HG03432 (cell line): ENCODE measurements at regions not wholly inside any gene's neighbourhood (a gene's known extent, or its start where the extent isn't known, plus 50 kb on each side); places are given as distances from the start of the nearest gene placed in this dataset.

Source experiments
- ATAC-seq: cut with Tn5 transposase; IDR thresholded peaks from one replicate; pipeline ENCODE4 v1.9.1; 2021; ENCODE audit warnings: mild to moderate bottlenecking, moderate library complexity; ENCODE audit not compliant: unreplicated experiment

DNA sequence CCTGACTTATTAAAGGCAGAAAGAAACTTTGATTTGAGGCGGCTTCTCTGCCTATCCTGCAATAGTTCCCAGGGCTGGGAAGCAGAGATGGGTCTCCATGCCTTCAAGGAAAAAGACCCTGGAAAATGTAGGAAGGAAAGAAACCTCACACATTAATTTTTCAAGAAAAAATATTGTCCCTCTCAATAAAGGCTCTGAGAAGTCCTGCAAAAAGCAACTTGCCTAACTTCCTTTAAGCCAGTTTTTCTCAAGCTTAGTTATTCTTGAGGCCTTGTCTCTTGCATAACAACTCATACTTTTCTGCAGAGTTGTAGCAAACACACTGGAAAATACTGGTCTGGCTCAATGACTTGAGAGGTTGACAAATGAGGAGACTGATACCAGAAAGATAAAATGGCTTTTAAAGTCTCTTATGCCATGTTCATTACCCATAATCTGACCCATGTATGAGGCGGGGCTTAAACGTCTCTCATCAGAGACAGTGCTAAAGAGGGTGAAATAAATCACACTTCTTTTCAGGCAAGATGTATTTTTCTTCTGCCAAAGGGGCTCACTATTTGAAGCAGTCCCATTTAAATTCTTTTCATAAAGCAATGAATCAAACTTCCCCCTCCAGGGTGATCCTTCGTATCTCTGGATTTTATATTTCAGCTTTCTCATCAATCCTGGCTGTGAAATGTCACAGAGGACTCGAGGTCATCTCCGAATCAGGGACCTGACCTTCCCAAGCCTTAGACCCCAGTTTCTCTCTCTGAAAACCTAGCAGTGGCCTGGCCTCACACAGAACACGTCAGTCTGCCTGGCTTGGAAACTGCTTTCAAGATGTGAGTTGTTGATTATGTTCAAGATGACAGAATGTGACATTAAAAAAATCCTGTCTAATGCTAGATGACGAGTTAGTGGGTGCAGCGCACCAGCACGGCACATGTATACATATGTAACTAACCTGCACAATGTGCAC is 82.3 kb upstream of the KCNG1 start:
- ATAC-seq: no peak

DNA sequence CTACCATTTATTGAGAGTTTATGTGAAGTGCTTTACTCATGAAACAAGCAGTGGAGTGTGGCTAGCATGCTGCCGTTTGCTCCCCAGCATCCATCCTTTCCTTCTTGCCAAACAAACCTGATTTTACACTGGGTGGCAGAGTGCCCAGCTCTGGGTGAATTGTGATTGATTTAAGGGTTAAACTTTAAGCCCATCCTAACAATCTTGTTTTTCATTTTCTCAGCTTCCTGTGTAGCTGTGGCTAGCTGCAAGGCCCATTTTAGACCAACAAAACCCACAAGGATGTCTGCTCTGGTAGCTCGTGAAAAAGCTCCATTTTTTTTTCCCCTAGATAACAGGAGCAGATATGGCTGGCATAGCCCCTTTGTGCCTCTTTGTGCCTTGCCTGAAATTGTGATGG is 77.7 kb upstream of the KCNG1 start:
- no peak for ATAC-seq

DNA sequence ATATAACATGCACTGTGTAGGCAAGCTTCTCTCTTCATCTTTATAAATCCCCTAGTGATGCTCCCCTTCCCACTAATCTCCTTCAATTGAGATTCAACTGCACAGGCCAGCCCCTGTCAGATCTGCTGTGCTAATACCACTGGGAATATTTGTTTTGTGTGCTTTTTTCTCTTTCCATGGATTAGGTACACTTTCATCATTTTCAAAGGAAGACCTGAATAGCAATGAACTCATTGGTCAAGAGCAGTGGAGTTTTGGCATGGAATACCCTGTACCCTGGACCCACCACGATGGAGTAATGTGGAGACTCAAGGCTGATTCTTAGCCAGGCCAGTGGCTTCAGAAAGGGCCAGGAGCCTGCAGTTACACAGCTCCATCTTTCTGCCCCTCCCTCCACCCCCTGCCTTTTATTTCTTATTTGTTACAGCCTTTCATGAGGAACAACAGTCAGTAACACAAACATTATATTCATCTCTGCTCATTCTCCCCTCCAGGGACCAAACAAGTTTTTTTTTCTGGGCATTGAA is 75.4 kb upstream of the KCNG1 start:
- ATAC-seq: no peak

DNA sequence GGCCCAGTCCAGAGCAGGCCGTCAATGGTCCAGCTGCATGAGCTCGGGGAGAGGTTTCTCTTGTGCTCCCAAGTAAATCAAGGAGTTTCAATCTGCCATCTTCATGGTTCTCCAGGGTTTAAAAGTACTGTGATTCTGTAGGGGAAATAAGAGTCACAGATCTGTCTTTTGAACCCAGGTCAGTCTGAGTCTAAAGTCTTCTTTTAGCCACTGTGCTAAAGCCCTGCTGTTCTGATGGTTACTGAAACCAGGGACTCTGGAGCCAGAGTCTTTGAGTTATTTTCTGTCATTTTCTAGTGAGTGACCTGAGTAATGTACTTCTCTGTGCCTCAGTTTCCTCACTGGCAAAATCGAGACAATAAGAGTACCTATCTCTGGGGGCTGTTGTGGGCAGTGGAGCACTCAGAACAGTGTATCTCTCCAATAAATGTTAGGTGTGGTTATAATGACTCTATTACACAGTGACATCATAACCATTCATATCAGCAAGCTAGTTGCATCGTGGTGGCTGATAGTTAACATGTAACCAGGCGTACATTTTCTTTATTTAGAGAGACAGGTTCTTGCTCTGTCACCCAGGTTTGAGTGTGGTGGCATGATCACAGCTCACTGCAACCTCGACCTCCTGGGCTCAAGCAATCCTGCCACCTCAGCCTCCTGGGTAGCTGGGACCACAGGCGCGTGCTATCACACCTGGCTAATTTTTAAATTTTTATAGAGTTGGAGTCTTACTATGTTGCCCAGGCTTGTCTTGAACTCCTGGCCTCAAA is 74.6 kb upstream of the KCNG1 start:
- no peak for ATAC-seq

DNA sequence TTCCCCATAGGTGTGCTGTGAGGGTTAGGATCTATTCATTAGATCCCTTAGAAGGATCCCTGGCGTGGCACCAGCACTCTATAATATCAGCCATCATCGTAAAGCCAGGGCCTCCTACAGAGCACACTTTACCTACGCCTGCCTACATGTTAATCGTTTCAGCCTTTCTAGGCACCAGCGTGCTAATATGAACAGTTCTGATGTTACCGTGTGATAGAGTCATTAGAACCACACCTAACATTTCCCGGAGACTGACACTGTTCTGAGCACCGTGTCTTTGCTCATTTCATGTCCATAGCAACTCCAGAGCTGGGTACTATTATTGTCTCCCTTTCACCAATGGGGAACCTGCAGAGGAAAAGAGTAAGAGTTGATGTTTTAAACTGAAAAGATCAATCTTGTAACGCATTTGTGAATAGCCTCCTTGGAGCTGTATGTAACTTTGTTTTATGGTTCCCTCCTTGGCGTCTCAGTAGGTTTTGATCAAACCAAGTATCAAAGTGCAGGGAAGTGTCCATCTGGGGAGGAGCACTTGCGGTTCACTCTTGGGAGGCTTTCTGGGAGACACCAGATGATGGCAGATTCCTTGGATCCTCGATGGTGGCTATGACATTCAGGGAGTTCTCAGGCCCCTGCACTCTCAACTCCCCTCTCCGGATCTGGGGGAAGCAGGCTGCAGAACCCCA is 73.8 kb upstream of the KCNG1 start:
- no peak for ATAC-seq

DNA sequence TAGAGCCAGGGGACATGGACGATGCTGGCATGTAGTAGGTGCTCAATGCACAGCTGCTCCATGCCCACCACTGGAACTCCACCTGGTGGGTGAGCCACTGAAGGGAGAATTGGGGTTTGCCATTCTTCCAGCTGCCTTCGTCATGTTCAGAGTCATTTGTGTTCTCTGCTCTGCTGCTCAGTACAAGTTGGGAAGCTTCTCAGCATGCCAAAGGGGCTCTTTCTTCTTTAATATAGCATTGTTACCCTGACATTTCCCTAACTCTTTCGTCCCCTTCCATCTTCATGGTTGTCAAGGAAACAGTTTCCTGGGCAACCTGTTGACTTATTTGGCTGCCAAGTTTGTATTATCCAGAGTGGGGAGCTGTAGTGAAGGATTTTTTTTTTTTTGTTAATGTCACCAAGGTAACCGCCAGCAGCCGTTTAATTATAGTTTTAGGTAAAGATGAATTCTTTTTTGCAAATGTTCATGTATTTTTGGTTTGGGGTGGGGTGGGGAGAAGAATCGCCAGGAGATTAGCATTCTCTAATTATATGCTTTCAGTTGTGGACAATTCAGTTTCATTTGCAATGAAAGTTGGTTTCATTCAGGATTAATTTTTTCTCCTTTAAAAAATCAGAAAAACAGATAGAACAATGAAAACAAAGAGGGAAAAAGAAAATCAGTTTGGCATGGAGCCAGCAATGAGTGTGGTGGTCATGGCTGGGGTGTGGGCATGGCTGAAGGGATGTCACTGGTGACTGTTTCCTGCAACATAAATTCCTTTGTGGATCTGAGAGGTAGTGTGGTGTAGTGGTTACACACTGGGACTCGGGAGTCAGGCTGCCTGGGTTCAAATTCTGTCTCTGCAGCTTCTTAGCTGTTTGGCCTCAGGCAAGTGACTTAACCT is 73.0 kb upstream of the KCNG1 start:
- no peak for ATAC-seq

DNA sequence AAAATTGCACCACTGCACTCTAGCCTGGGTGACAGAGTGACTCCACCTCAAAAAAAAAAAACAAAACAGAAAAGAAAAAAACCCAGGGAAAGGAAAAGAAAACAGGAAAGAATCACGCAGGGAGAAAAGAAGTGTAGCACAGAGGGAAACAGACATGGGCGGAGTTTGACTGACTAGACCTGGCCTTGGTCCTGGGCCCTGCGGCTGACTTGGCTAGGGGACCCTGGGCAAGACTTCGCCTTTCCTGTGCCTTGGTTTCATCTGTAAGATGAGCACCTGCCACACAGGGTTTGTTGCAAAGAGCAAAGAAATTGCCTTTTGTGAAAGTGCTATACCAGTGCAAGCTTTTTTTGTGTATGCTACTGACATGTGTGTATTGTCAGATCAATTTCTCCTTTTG is 71.3 kb upstream of the KCNG1 start:
- ATAC-seq: no peak

DNA sequence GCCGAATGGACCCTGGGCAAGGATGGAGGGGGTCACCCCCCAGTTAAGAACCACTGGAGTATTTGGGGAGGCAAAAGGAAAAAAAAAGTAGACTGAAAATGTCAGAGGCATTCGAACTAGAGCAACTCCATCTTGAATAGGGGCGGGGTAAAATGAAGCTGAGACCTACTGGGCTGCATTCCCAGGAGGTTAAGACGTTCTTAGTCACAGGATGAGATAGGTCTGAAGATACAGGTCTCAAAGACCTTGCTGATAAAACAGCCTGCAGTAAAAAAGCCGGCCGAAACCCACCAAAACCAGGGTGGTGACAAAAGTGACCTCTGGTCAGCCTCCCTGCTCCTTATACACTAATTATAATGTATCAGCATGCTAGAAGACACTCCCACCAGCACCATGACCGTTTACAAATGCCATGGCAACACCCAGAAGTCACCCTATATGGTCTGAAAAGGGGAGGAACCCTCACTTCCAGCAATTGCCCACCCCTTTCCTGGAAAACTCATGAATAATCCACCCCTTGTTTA is 70.4 kb upstream of the KCNG1 start:
- ATAC-seq: no peak

DNA sequence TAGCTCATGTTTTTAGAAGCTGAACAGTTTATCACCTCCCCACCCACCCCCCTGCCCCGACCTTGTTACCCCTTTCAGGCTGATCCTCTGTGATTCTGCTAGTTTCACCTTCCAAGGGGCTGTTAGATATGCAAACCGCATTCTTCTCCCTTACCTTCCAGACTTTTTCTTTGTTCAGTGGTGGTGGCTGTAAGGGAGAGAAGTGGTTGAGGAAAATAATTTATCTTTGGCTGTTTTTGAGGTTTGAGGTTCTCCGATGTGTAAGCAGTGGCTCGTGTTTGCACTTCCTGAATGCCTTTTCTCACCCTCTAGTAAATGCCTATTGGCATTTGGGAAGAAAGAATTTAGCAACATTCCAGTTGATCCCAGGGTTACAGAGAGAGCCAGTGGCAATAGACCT is 69.4 kb upstream of the KCNG1 start:
- no peak for ATAC-seq

DNA sequence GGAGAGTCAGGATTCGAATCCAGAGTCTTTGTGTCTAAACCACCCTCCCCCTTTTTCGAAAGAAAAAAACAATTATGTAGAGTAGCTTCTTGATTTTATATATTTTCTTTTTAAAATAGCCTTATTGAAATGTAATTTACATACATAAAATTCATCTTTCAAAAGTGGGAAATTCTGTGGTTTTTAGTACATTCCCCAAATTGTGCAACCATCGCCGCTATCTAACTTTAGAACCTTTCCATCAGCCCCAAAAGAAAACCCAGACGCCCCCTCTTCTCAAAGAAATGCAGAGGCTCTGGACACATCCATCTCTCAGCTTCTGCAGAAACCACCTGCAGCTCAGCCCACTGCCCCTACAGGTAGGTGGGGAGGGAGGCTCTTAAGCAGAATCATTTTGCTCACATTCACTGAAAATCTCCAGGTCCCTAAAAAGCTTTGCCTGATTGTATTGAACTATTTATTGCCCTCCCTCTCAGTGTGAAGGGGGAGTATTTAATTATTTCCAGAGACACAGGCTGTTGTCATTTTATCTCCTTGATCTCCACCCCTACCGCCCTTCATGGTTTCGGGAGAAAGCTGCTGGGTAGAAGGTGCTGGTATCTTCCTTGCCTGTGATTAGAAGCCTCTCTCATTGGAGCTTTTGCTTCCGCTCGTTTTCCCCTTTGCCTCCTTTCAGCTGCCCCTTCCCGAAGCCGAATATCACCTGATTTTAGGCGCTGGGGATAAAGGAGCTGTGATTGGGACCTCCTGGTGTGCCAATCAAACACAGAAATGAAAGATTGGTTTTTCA is 68.7 kb upstream of the KCNG1 start:
- no peak for ATAC-seq

DNA sequence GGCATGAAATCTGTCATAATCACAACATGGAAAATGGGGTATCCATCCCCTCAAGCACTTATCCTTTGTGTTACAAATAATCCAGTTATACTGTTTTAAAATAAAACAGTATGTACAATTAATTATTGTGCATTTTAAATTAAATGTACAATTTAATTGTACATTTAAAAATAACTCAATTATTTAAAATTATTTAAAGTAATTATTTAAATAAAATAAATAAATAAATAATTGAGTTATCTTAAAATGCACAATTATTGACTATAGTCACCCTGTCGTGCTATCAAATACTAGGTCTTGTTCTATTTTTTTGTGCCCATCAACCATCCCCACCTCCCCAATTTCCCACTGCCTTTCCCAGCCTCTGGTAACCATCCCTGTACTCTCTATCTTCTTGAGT is 66.9 kb upstream of the KCNG1 start:
- no peak for ATAC-seq

DNA sequence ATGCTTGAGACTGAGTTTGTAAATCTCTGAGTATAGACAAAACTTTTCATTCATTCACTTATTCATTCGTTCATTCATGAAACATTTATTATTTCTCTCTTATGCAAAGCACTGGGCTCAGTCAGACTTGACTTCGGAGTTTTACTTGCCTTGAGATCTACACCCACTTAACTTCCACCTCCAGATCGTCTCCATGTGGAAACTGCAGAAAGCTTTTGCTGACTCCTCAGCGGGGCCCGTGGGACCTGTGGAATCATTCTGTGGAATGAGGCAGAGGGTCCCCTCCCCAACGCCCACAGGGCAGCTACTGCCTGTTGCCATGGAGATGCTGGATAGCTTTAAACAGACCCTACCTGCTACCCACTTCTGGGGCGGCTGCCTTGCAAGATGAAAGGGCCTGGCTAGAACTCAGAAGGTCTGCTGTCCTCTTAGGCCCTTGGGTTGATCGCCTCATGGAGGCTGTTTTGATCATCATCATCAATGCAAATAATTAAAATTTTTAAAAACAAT is 66.4 kb upstream of the KCNG1 start:
- ATAC-seq: no peak

DNA sequence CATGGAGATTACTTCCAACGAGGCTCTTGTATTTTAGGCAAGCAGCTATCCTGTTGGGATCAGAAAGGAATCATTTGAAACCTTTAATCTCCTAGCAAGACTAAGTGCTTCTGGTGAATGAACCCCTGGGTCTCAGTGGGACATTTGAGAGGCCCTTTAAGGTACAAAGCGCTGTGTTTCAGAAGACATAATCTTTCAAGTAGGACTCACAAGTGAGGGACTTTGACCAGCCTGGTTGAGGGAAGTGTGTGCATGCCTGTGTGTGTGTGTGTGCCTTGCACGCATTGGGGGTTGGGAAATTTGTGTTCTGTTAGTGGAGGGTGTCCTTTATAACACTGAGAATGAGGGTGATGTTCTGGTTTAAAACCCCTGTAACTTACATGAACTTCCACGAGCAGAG is 64.4 kb upstream of the KCNG1 start:
- no peak for ATAC-seq

DNA sequence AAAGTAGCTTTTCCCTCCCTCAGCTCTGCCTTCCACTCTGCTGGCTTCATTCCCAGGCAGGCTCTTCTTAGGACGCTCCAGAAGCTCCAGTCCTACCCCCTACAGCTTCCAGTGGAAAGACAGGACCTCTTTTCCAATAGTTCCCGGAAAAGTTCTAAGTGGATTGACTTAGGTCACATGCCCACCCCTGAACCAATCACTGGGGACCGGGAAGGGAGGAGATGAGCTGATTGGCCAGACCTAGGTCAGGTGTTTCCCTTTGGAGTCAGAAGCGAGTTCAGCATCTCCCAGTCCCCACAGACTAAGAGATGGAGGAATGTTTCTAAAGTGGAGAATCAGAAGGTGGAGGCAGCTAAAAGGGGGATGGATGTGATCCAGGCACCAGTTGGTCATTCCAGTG is 62.9 kb upstream of the KCNG1 start:
- ATAC-seq: no peak

DNA sequence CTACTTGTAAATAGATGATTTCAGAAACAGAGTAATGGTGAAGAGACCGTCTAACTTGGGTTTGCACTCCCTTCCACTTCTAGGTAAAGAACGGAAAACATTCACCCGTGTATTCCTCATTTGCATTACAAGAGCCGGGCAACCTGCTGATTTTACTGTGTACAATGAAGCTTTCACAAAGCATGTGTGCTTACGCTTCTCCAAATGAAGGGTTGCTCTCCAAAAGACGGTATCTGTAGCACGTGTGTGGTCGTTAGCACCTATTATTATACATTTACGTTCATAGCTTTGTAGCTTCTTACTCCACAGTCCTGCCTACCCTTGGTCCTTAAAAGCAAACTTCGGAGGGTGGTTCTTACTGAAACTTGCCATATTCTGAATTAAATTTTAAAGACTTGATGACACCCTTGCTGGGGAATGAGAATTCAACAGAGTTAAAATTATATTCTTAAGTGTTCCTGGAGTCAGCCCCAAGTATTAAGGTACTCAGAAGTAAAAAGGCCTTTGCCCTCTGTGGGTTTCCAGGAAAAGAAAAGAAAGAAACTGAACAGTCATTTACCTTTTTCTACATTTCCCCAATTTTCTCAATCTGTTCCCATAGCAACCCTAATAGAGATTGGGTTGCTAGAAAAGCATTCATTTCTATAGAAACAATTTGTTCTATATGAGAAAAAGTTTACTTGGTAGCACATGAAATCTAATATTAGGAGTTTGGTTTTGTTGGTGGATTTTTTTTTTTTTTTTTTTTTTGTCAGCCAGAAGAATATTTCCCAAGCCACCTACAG is 61.9 kb upstream of the KCNG1 start:
- no peak for ATAC-seq

DNA sequence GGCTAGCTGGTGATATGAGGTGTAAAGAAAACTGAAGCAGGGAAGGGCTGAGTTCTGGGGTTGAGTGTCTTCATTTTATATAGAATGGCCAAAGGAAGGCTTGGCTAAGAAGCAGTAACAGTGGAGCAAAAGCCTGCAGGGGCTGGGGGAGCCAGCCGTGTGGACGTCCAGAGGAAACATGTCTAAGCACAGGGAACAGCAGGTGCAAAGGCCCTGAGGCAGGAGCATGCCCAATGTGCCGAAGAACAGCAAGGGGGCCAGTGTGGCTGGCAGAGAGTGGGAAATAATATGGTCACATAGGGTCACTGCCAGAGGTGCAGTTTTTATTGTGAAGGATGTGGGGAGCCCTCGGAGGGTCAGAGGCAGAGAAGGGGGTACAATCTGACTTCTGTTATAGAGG is 60.5 kb upstream of the KCNG1 start:
- ATAC-seq: no peak

DNA sequence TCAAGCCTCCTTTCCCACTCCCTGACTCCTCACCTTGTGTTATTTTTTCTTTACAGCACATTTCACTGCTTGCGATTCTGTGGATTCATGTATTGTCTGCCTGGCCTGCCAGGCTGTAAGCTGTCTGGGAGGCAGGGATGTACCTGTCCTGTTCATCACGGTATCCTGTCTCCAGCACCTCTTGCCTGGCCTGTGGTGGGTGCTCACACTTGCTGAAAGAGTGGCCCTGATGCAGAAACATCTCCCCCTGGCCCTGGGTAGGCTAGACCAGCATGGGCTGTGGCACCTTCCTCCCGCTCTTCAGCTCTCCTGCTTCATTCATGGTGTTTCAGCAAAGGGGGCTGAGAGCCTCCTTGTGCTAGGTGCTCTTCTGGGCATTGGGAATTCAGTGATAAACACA is 60.1 kb upstream of the KCNG1 start:
- no peak for ATAC-seq

DNA sequence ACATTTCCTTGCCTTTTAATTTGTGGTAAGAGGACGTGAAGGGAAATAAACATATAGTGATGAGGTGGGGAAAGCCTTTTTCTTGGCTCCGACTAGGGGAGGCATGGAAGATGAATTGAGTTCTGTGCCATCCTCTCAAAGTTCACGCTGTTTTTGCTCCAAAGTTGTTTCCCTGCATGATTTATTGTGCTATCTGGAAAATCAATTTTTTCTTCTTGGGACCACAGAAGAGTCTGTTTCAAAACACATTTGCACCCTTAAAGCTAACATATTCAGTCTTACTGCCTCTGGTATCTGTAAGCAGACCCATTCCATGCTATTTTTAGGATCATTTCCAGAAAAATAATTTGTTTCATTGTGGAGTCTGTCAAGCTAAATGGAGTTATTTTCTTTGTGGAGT is 57.6 kb upstream of the KCNG1 start:
- no peak for ATAC-seq
